ENCODE measurements at regions not wholly inside any gene's neighbourhood (a gene's known extent, or its start where the extent isn't known, plus 50 kb on each side); places are given as distances from the start of the nearest gene placed in this dataset.
A peak's percentile ranks its signal among the peaks of the same experiment; 100 is the strongest.

DNA sequence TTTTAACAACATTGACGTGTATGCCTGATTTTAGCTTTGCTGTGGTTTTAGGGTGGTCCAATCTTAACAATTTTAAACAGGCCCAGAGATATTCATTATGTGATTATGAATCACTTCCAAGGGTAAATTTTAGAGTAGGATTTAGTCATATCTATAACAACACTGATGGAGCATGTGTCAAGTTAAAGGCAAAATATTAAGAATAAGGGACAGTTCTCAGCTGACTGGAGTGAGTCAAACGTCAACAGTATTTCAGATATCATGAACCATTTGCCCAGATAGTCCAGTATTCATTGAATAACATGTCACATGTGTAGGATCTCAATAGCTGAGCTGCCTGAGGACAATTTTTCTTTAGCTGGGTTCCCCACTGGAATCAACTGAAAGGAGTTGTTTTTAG, 61.3 kb upstream of the VCX2 start:
- no peak for DNase-seq (ENCODE audit: low read depth in 4 of 4, low spot score in 3 of 4)

- DNase-seq (ENCODE audit: low read depth in 4 of 4, low spot score in 3 of 4): no peak
Observed at GRCh38 chrX:8233091-8233490, 62.0 kb upstream of the VCX2 start.

- no peak for DNase-seq (ENCODE audit: low read depth in 4 of 4, low spot score in 3 of 4)
Observed at GRCh38 chrX:8235026-8235425, 64.0 kb upstream of the VCX2 start.

DNA sequence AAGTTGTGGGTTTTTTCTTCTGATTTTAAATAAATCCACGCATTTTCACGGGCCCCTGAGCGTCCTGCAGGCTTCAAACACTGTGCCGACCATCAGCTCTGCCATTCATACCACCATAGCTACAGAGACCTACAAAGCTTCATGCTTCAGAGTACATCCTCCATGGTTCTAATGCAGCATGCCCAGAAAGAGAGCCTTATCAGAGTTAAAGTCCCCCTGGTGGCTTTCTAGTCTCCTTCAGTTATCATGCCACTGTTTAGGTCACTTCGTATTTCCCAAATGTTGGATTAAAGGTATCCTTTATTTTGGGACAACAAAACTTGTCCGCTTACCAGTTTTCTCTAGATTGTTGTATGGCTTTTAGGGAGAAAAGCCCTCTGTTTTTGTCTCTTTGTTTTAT, 66.7 kb upstream of the VCX2 start:
- DNase-seq (ENCODE audit: low read depth in 4 of 4, low spot score in 3 of 4): no peak

DNA sequence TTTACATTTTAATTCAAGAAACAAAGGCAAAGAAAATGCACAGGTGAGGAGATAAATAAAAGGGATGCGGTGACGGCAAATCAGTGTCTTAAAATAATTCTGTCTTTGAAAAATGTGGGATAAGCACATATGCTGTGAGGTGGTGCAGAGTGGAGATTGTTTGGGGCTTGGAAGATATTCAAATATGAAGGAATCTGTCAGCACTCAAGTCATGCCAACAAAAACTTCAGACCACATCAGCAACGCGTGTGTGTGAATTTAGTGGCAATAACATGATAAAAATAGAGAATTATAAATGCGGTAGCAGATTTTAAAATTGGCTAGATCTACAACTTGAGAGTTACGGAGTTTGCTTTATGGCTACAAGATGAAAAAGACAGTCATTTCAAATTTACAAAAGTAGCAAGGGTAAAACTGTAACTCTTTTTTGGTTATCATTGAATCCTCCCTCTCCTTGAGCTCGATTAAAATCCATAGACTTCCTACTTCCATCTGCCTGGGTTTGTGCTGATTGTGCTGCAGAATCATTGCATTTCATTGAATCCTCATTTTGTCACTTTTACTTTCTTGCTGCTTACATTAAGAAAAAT, 71.5 kb upstream of the VCX2 start:
- no peak for DNase-seq (ENCODE audit: low read depth in 4 of 4, low spot score in 3 of 4)

GRCh38 chrX:8244301-8244700, 73.2 kb upstream of the VCX2 start:
- no peak for DNase-seq (ENCODE audit: low read depth in 4 of 4, low spot score in 3 of 4)

GRCh38 chrX:8245411-8245810, 74.3 kb upstream of the VCX2 start:
- peak in 1 of 4 donors; percentile 1 for DNase-seq (ENCODE audit: low read depth in 4 of 4, low spot score in 3 of 4)

DNA sequence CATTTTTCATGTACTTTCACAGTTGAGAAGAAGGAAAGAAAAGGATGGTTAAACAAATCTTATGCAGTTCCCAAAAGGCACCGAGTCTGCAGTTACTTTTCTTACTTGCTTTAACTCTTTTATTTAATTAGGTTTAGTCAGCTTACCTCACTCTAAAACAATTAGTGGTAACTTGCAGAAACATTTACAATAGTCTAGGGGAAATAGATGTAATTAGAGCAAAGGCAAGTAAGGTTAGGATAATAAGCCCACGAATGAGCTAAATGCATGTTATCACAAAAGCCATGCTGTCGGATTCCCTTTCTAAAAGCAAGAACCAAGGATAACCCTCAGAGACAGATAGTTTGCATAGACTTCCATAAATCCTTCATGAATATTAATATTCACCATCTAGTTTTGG, 82.0 kb upstream of the VCX2 start:
- DNase-seq (ENCODE audit: low read depth in 4 of 4, low spot score in 3 of 4): no peak

DNA sequence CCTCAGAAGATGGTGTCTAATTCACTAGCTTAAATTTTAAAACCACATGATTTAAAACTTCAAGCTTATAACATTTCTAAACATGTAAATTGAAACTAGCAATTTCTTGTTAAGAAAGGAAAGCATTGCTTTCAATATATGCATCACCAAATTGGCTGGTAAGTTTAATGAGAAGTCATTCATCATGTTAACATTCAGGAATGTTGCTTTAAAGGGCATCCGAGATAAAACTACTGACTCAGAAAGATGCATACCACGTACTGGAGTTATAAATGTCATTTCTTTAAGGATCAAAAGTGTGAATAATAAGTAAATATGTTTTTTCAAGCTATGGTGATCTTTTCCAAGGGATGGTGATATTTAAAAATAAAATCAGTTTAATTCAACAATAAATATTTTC, 83.3 kb upstream of the VCX2 start:
- no peak for DNase-seq (ENCODE audit: low read depth in 4 of 4, low spot score in 3 of 4)

- no peak for DNase-seq (ENCODE audit: low read depth in 4 of 4, low spot score in 3 of 4)
Observed at GRCh38 chrX:8272821-8273220, 101.8 kb upstream of the VCX2 start.

DNA sequence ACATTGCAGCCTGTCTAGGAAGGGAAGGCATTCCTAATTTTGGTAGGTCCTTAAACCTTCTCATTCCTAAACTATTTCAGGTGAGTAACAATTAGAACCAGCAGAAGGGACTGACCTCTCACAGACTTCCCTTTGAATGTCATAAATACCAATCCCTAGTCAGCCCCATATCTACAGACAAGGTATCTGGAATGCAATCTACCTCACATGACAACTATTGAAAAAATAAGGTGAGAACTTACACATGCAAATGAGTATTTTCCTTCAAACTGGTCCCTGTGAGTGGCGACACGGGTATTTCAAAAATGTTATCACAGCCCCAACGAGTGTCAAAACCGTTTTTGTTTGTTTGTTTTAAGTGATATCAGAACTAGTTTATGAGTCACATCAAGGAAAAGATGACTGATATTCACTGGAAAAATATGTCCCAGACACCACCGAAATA, 102.4 kb upstream of the VCX2 start:
- DNase-seq (ENCODE audit: low read depth in 4 of 4, low spot score in 3 of 4): no peak

GRCh38 chrX:8274170-8274569, 103.1 kb upstream of the VCX2 start:
- no peak for DNase-seq (ENCODE audit: low read depth in 4 of 4, low spot score in 3 of 4)

- DNase-seq (ENCODE audit: low read depth in 4 of 4, low spot score in 3 of 4): no peak
Observed at GRCh38 chrX:8278557-8278956, 107.5 kb upstream of the VCX2 start.

DNA sequence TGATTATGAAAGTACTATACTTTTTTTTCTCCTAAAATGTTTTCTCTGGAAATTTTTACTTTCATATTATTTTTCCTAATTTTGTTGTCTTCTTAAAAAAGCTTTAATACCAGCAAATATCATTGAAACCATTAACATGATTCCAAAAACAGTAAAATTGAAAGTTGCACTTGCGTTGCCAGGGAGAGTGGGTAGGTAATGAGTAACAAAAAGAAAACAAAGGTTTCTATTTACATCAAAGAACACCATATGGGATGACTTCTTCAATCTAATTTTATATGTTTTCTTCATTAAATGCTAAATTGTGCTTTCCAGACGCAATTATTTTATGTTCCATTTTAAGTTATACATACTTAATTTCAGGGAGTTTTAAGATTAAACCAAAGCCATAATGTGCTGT, 108.3 kb upstream of the VCX2 start:
- DNase-seq (ENCODE audit: low read depth in 4 of 4, low spot score in 3 of 4): no peak

DNA sequence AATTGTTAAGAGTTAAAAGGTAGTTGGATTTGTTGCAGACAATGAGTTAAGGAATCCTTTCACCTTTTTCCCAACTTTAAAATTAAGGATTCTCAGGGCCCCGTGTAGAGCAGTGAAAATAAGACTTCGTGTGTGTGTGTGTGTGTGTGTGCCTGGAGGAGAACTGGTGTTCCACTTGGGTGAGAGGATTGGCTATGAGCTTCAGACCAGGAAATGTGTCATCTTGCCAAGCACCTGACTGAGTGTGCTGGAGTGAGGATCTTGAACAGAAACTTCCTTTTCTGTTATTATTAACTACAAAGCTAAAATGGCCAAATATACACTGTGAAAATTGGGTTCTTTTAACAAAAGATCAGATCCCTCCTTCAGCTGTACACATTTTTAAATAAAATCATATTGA, 113.1 kb upstream of the VCX2 start:
- DNase-seq (ENCODE audit: low read depth in 4 of 4, low spot score in 3 of 4): no peak

- DNase-seq (ENCODE audit: low read depth in 4 of 4, low spot score in 3 of 4): no peak
Observed at GRCh38 chrX:8288590-8288989, 117.5 kb upstream of the VCX2 start.

GRCh38 chrX:8289523-8289922, 118.5 kb upstream of the VCX2 start:
- no peak for DNase-seq (ENCODE audit: low read depth in 4 of 4, low spot score in 3 of 4)

- no peak for DNase-seq (ENCODE audit: low read depth in 4 of 4, low spot score in 3 of 4)
Observed at GRCh38 chrX:8297766-8298165, 126.7 kb upstream of the VCX2 start.

GRCh38 chrX:8304668-8305067, 133.6 kb upstream of the VCX2 start:
- no peak for DNase-seq (ENCODE audit: low read depth in 4 of 4, low spot score in 3 of 4)

DNA sequence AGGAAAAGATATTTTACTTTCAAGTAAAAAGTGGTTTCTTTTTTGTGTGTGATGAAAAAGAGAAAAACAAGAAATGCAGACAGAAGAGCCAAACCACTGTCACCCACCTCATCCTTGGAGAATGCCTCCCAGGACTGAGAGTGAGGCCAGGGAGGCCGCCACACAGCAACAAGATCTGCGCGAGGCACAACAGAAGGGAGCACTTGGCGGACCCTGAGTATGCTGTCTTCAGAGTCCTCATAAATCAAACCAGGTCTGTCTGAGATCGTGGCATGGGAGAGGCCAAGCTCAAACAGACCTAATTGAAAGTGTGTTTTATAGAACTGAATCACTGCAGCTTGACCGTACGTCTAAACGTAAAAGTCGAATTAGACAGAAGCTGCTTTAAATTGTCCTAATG, 134.3 kb upstream of the VCX2 start:
- DNase-seq (ENCODE audit: low read depth in 4 of 4, low spot score in 3 of 4): no peak

- no peak for DNase-seq (ENCODE audit: low read depth in 4 of 4, low spot score in 3 of 4)
Observed at GRCh38 chrX:8306291-8306925, 135.3 kb upstream of the VCX2 start.

DNA sequence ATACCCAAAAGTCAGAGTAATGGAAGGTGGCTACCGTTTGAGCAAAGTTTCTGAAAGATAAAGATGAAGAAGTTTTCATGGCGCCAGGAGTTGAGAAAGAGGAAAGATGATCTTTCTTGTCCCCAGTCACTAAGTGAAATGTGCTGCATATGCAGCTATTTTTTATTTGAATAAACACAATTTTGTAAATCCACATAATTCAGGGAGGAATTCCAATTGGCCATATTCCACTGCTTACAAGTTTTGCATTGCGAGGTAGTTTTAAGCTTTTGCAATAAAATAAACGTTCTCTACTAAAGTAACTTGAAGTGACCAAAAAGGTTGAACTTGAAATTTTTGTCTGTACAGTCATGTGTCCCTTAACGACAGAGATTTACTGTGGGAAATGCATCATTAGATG, 139.3 kb upstream of the VCX2 start:
- no peak for DNase-seq (ENCODE audit: low read depth in 4 of 4, low spot score in 3 of 4)

DNA sequence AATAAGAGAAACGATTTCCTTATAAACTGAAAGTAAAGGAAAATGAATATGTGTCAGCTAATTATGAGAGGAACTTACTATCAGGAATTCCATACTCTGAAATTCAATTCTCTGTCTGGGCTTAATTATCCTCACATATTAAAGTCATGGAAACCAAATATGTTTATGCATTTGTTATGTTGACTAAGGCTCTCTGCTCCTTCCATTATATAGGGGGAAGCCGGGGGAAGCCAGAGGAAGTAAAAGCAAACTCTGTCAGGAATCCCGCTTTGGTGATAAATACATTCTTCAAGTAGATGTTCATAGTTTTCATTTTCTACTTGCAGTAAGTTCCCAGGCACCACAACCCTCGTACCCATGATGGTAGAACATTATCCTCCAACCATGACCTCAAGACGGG, 142.8 kb upstream of the VCX2 start:
- no peak for DNase-seq (ENCODE audit: low read depth in 4 of 4, low spot score in 3 of 4)
